ENCODE measurements at regions not wholly inside any gene's neighbourhood (a gene's known extent, or its start where the extent isn't known, plus 50 kb on each side); places are given as distances from the start of the nearest gene placed in this dataset.

GRCh38 chr5:88058625-88059024, 210.0 kb downstream of the TMEM161B start:
- TF ChIP-seq, protein P1, sequence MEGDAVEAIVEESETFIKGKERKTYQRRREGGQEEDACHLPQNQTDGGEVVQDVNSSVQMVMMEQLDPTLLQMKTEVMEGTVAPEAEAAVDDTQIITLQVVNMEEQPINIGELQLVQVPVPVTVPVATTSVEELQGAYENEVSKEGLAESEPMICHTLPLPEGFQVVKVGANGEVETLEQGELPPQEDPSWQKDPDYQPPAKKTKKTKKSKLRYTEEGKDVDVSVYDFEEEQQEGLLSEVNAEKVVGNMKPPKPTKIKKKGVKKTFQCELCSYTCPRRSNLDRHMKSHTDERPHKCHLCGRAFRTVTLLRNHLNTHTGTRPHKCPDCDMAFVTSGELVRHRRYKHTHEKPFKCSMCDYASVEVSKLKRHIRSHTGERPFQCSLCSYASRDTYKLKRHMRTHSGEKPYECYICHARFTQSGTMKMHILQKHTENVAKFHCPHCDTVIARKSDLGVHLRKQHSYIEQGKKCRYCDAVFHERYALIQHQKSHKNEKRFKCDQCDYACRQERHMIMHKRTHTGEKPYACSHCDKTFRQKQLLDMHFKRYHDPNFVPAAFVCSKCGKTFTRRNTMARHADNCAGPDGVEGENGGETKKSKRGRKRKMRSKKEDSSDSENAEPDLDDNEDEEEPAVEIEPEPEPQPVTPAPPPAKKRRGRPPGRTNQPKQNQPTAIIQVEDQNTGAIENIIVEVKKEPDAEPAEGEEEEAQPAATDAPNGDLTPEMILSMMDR (IDR thresholded peaks at IDR 0.05): no peak
- no peak for TF ChIP-seq EZH2 (IDR thresholded peaks at IDR 0.05; ENCODE audit: borderline replicate concordance, insufficient read depth, low read depth, low read length, poor library complexity, severe bottlenecking)

All from B cell (primary cell).